NCI-H526 (cell line): ENCODE measurements at regions not wholly inside any gene's neighbourhood (a gene's known extent, or its start where the extent isn't known, plus 50 kb on each side); places are given as distances from the start of the nearest gene placed in this dataset.
"Not testable (repeated sequence)": the region's sequence is repeated elsewhere in the genome, so short reads cannot be mapped to it uniquely, and the experiment has no call there.

Experiments used
- DNase-seq, 2 experiments: peaks; one replicate each; lab custom pipeline; 2025; lab: John Stamatoyannopoulos, UW

DNA sequence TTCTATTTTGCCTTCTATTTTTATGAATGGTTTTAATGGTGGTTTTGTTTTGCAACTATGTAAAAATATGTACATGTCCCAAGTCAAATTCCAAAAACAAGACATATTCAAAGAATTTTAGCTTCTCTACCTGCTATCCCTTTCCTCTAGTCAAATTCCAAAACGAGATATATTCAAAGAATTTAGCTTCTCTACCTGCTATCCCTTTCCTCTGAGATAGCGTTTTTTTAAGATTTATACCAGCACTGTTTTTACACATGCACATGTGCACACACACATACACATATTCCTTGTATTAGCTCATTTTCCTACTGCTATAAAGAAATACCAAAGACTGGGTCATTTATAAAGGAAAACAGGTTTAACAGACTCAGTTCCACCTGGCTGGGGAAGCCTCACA is 199.1 kb upstream of the ARL4C start:
- DNase-seq: no peak

DNA sequence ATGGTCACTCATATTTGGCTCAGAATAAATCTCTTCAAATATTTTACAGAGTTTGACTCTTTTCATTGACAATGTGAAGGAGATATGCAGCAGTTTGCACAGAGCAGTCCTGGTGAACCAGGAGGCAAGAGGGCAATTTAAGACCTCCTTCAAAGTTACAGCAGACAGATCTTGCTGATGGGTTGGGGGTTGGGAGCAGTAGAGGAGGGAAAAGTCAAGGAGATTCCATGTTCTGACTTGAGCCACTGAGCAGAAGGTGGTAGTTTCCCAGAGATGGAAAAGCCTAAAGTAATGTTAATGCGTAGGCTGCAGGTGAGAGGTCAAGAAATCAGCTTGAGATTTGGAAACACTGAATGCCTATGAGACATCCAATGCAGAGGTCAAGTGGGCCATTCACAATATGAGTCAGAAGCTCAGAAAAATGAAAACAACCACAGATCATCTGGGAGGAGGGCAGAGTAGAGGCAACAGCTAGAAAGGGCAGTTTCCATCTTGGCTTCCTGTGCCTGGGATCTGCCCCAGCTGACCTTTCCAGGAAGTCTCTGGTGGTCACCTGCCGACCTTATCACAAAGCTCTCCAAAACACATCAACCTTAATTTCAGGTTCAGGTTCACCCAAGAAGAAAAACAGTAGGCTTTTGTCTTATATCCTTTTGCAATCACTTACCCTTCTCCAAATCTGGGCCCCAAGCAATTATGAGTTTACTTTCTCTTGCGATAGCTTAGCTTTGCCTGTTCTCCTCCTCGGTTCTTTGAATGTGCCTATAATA is 197.5 kb upstream of the ARL4C start:
- DNase-seq: no peak

DNA sequence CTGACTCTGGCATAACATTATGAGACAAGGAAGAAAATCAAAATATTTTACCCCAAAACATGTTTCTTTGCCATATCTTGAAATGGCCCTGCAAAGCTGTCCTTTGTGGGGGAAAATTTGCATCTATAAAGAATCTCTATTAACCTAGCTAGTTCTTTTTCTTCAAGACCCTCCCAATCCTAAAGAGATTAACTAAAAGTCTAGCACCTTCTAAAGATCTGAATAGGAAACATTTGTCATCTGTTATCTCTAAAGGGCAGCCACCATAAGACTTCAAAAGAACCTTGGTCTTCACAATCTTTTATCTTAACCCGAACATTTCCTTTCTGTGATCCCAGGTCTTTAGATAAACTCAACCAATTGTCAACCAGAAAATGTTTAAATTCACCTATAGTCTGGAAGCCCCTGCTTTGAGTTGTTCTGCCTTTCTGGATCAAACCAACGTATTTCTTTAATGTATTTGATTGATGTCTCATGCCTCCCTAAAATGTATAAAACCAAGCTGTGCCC is 196.9 kb upstream of the ARL4C start:
- DNase-seq: not testable (repeated sequence)

DNA sequence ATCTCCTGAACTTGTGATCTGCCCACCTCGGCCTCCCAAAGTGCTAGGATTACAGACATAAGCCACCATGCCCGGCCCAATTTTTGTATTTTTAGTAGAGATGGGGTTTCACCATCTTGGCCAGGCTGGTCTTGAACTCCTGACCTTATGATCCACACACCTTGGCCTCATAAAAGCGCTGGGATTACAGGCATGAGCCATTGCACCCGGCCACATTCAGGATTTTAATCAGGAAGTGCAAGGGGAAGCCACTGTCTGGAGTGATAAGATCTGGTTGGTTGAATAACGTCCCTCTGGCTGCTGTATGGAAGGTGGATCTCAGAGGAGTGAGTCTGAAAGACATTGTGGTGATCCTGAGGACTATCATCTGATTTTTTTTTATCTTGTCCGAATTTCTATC is 196.3 kb upstream of the ARL4C start:
- DNase-seq: not testable (repeated sequence)

DNA sequence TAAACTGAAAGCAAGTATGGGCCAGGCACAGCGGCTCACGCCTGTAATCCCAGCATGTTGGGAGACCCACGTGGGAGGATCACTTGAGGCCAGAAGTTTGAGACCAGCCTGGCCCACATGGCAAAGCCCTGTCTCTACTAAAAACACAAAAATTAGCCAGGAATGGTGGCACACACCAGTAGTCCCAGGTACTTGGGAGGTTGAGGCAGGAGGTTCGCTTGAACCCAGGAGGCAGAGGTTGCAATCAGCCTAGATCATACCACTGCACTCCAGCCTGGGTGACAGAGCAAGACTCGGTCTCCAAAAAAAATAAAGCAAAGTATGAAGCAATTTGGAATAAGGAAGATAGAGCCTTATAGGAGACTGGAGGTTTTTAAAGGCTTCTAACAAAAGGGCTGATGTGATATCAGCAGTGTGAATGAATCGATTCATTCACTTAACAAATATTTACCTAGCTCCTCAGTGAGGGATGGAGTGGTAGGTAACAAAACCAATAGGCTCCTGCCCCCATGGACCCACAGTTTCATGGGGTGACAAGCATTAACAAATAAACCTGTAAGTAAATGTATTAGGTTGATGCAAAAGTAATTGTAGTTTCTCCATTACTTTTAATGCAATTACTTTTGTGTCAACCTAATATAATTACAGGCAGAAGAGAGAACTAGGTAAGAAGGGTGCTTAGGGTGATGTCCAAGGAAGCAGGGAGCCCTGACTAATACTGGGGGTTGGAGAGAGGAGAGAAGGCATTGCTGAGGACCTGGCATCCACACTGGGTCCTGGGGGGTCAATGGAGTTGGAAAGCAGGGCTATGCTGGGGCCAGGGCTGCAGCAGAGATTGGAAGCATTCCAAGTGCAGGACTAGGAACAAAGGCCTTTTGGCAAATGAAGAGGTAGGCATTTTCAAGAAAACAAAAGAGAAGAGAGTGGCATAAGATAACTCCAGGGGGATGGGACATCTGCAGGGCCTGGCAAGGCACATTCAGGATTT is 195.4 kb upstream of the ARL4C start:
- peak in 1 of 2 experiments; percentile 25 for DNase-seq

DNA sequence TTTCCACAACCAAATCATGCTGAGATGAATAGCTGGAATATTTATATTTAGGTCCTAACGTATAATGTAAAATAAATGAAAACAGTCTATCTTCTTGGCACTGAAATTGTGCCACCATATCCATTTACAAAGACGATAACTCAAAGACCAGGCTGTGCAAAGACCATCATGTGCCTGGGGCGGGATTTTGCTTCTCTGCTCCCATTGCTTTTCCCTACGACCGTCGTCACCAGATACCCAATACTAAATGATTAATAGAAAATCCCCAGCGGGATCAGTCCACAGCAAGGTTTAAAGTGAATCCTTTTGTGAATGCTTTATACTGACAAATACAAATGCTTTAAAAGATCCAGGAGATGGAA is 194.3 kb upstream of the ARL4C start:
- DNase-seq: peak in 1 of 2 experiments; percentile 98

DNA sequence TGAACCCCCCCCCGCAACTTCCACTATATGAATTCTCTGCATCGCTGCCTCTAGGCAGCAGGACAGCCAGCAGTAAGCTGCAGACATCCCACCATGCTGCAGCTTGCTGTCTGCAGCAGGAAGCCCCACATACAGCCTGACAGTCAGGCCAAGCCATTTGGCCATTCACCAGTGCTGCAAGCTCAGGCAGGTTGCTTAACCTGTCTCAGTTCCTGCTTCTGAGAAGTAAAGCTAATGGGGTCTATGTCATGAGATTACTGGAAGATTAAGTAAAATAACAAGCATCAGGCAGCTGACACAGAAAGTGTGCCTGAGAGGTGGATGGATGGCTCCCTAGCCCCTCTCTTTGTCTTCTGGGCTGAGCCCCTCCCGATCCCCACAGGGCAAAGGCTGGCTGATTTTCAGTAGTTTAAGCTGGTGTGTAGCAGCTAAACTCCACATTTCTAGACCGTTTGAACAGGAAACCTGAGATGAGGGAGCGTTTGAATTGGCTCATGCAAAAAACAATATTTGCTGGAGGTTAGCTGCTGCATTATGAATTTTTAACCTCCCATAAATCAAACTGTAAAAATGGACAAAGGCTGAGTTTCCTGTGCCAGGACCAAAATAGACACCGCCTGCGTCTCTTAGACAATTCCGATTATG is 193.8 kb upstream of the ARL4C start:
- peak; percentile 97 to 98 for DNase-seq

DNA sequence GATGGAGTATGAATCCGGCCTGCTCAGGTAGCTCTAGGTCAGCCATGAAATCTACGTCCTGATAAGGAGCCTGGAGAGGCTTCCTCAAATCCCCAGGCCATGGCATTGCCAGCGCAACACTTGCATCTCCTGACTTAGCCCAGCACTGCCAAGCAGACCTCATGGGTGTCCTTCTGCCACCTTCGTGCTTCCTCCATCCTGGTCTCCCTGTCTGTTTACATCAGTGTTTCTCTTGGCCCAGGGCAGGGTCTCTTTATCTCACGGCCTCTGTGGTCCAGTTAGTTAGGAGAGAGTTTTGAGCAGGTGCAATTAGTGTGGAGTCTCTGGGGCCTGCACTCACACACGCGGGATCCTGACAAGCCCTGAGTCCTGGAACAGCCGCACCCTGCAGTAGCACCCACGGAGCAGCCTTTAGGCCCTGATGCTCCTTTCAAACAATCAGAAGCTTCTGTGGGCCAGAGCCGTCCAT is 193.1 kb upstream of the ARL4C start:
- peak in 1 of 2 experiments; percentile 69 for DNase-seq

DNA sequence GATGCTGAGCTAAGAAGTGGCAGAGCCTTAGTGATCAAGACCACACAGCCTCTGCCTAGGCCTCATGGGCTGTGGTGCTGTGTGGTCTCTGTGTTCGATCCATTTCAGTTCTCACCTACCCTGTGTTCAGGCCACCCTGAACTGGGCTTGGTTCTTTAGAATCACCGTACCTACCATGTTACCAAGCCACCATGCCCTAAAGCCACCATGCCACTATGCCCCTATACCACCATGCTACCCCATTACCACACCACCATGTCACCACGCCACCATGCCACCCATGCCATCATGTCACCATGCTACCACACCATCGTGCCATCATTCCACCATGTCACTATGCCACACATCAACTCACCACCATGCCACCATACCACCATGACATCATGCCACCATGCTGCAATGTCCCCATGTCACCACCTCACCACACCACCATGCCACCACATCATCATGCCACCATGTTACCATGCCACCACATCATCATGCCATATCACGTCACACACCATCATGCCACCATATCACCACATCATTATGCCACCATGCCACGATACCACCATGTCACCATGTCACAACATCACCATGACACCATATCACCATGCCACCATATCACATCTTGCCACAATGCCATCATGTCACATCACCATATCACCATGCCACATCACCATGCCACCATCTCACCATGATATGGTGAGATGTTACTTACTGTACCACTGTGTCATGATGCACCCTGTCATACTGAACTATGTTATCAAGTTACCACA is 191.0 kb upstream of the ARL4C start:
- DNase-seq: no peak

DNA sequence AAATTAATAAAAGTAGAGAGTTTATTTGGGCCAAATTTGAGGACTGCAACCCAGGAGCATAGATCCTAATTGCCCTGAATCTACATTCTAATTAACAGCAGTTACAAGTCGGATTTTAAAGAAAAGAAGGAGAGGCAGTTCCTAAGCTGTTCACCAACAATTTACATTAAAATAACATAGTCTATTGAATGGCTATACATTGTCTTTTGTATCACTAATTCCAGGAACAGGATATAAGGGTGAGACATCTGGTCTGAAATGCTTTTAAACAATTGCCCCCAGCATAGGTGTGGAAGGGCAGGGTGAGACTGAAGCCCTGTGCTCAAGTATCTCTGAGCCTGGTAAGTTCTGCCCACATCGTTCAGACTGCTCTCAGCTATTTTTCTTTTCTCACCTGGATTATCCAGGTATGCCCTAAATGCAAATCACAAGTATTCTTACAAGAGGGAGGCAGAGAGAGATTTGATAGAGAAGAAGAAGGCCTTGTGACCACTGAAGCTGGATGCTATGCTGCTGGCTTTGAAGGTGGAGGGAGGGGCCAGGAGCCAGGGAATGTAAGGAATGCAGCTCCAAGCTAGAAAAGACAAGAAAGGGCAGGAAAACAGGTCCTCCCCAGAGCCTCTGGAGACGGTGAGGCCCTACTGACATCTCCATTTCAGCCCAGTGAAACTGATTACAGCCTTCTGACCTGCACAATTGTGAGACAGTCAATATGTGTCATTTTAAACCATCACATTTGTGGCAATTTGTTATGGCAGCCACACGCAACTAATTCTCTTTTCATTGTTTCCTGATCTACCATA is 189.4 kb upstream of the ARL4C start:
- DNase-seq: no peak

DNA sequence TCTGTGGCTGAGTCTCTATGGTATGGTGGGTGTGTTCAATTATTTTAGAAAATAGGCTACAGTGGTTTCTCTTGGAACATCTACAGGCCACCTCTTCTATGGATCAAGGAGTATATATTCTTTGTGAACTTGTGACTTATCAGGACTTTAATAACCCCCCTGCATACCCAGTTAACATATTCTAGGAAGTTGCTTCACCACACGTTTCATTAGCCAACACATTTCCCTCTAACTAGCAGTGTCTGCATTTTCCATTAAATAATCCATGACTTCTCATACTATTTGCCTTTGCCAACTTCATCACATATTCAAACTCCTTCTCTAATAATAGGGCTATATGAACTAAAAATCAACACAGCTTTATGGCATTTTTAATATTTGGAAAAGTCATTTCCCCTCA is 187.6 kb upstream of the ARL4C start:
- DNase-seq: no peak

DNA sequence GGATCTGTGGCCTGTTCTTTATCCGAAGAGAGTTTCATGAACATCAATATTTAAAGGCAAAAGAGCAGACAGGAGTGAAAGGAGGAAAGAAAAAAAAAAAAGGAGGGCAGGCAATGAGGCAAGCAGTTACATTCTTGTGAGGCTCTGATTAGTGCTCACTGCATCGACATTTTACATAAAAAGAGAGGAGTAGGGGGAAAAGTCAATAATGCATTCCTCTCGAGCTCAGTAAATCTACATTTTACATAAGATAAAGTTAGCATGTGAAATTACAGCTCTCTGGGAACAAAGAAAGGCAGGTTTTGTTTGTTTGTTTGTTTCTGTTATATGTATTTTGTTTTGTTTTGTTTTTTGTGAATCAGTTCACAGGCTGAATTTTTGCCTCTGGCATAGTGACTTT is 187.1 kb upstream of the ARL4C start:
- DNase-seq: no peak

DNA sequence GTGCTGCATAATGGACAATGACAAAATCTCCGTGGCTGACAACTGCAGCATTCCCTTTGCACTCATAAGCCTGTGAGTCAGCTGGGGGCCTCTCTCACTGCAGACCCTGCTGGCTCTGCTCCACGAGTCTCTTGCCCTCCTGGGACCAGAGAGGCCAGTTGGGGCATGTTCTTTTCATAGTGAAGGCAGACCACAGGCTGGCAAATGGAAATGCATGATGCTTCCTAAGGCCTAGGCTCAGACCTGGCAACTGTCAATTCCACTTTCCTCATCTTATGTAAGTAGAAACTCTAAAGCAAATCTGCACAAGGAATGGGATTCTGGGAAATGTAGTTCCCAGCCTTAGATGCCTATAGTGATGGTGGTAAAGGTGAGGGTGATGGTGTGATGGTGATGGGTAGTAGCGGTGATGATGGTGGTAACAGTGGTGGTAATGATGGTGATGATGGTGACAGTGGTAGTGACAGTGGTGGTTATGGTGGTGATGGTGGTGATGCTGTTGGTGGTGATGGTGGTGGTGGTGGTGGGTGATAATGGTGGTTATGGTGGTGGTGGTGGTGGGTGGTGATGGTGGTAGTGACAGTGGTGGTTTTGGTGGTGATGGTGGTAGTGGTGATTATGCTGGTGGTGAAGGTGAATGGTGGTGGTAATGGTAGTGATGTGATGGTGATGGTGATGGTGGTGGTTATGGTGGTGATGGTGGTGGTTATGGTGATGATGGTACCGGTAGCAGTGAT is 185.8 kb upstream of the ARL4C start:
- peak; percentile 47 to 53 for DNase-seq

DNA sequence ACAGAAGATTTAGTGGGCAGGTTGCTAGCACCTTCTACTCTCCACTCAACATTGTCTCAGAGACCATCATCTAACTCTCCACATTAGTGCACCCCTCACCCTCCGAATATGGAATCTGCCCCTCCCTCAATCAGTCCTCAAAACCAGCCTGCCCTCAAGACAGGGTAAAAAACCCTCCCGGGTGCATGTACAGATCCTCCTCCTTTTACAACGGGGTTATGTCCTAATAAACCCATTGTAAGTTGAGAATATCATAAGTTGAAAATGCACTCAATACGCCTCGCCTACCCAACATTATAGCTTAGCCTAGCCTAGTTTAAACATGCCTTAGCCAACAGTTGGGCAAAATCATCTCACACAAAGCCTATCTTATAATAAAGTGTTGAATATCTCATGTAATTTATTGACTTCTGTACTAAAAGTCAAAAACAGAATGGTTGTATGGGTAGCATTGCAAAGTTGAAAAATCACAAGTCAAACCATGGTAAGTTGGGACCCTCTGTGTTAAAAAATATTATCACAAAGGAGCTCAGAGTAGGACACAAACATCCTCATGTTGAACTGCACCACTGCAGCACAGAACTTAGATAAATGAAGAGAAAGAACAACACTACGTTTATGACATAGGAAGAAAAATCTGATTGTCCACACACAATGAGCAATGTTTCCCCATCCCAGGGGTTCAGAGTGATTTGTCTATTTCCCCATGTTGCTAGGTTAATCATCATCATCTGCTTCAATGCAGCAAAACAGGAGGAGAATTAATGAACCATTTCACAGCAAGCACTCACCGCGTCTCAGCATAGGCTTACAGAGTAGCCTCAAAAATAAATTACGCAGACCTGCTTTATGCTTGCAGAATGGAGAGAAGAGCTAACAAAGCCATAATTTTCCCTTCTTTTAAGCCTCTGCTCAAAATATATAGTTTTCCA is 184.1 kb upstream of the ARL4C start:
- DNase-seq: no peak

DNA sequence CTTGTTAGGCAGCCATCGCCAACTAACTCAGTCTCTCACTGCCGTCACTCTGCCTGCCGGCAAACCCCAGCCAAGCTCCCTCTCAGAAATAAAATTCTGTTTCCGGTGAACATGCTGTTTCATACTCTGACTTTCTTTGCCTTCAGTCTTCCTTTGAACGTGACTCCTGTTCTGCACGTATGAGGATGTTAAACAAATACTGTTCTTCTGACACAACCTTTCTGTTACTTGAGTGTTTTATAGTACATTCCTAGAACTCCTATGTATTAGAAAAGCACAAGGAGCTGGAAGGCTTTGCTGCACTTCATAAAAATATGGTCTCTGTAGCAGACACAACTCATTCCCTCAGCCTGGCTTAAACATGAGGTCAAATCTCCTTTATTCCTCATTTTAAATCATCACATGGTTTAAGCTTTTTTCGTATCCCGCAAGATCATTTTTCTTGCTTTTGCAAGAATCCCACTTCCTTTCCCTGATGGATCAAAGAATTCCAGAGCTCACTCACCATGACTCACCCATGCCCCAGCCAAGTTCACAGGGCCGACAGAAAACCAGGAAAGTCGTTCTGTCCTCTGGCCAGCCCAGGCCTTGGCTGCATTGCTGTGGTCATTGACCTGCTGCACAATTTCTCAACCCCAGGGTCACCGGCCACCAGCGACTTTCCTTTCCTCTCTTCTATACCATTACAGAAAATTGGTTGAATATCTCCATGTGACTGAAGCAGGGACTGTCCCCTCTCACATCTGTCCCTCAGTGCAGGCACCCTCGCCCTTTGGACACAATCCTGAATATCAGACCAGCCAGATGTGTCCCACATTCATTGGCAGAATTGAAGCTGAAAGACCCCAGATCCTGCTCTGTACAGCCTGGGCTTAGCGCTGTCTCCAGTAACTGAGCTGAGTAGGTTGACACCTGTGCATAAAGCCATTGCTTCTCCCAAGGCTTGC is 183.1 kb upstream of the ARL4C start:
- no peak for DNase-seq

DNA sequence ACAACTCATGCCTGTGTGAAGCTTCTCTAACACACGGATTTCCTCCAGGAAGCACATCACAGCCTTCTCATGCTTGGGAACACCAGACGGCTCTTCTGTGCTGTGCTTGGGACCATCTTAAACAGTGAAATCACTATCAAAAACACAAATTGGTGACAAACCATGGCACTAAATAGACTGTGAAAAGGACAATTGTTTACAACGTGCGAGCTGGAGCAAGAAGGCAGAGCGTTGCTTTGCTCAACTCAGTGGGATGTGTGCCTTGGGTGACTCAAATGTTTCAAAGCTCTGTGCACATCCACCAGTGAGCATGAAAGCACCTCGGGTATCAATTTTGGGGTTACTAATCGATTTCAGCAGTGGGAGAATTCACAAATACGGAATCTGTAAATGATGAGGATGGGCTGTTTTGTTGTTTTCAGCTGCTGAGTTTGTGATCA is 182.4 kb upstream of the ARL4C start:
- DNase-seq: no peak

DNA sequence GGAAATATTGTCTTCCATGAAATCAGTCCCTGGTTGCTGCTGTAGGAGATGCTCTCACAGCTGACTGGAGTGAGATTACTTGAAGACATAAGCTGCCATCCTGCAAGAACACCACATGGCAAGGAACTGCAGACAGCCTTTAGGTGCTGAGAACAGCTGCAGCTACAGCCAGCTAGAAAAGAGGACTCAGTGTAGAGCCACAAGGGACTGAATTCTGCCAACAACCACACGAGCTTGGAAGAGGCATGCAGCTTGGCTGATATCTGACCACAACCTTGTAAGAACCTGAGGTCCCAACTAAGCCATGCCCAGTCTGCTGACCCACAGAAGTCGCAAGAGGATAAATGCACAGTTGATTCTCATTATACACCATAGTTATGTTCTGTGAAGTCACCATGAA is 181.8 kb upstream of the ARL4C start:
- DNase-seq: no peak
